ENCODE measurements at regions not wholly inside any gene's neighbourhood (a gene's known extent, or its start where the extent isn't known, plus 50 kb on each side); places are given as distances from the start of the nearest gene placed in this dataset.
"Not testable (repeated sequence)": the region's sequence is repeated elsewhere in the genome, so short reads cannot be mapped to it uniquely, and the experiment has no call there.

- Histone ChIP-seq H3K9ac (ENCODE audit: low read length) (no peak overlapping the region), H3K4me3 (ENCODE audit: low read length) (no peak overlapping the region), H3K27me3 (ENCODE audit: control insufficient read depth, insufficient read depth, low read length) (no peaks in the 10 kb centered on the region), H3K4me1 (ENCODE audit: control insufficient read depth, insufficient read depth, low read length) (no peaks in the 10 kb centered on the region), H3K36me3 (ENCODE audit: control insufficient read depth, insufficient read depth, low read length) (no peaks in the 10 kb centered on the region), H3K27ac (ENCODE audit: low read depth, low read length) (no peak overlapping the region)
Observed at GRCh38 chr4:112942997-112943396, 106.5 kb upstream of the ANK2 start.

- H3K27me3 ChIP-seq (ENCODE audit: control insufficient read depth, insufficient read depth, low read length): no peaks in the 10 kb centered on the region
- H3K4me1 ChIP-seq (ENCODE audit: control insufficient read depth, insufficient read depth, low read length): no peaks in the 10 kb centered on the region
- no peak overlapping the region for H3K27ac ChIP-seq (ENCODE audit: low read depth, low read length)
- no peaks in the 10 kb centered on the region for H3K36me3 ChIP-seq (ENCODE audit: control insufficient read depth, insufficient read depth, low read length)
- no peak overlapping the region for H3K4me3 ChIP-seq (ENCODE audit: low read length)
- H3K9ac ChIP-seq (ENCODE audit: low read length): no peak overlapping the region
Observed at GRCh38 chr4:112944006-112944405, 105.4 kb upstream of the ANK2 start.

DNA sequence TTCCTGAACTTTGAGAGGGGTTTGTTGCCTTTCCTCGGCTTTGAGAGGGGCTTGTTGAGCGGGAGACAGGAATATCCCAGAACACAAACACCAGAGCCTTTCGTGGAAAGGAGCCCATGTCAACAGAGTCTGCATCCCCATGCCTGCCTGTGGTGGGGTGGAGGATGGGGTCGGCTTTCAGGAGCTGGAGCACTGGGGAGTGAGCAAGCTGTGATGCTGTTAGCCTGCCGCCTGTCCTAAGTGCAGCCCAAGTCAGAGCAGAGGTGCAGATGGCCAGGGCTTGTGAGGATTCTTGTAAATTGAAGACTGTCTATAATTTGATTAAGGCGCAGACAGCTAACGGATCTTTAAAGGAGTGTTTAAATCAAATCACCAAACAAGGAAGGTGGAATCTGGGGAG lies 103.3 kb upstream of the ANK2 start:
- no peaks in the 10 kb centered on the region for H3K4me1 ChIP-seq (ENCODE audit: control insufficient read depth, insufficient read depth, low read length)
- no peak overlapping the region for H3K4me3 ChIP-seq (ENCODE audit: low read length)
- H3K9ac ChIP-seq (ENCODE audit: low read length): no peak overlapping the region
- no peaks in the 10 kb centered on the region for H3K36me3 ChIP-seq (ENCODE audit: control insufficient read depth, insufficient read depth, low read length)
- no peak overlapping the region for H3K27ac ChIP-seq (ENCODE audit: low read depth, low read length)
- H3K27me3 ChIP-seq (ENCODE audit: control insufficient read depth, insufficient read depth, low read length): no peaks in the 10 kb centered on the region

DNA sequence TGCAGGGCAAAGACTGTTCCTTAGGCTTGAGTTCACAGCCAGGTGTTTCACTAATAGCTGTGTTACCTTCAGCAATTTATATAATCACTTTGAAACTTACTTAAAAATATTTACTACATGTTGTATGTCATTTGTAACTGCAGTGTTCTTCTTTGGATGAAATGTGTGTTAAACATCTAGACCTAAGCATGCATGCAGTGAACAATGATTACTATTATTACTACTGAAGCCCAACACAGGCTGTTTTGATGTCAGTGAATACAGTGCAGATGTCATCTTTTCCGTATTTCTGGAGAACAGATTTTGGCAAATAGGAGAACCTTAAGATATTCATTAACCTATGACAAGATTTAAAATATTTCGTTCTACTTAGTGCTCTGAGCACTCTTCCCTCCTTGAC lies 101.8 kb upstream of the ANK2 start:
- H3K4me1 ChIP-seq (ENCODE audit: control insufficient read depth, insufficient read depth, low read length): no peaks in the 10 kb centered on the region
- H3K36me3 ChIP-seq (ENCODE audit: control insufficient read depth, insufficient read depth, low read length): no peaks in the 10 kb centered on the region
- no peak overlapping the region for H3K4me3 ChIP-seq (ENCODE audit: low read length)
- no peaks in the 10 kb centered on the region for H3K27me3 ChIP-seq (ENCODE audit: control insufficient read depth, insufficient read depth, low read length)
- no peak overlapping the region for H3K9ac ChIP-seq (ENCODE audit: low read length)
- H3K27ac ChIP-seq (ENCODE audit: low read depth, low read length): no peak overlapping the region

- Histone ChIP-seq H3K27me3 (ENCODE audit: control insufficient read depth, insufficient read depth, low read length) (no peaks in the 10 kb centered on the region), H3K4me3 (ENCODE audit: low read length) (no peak overlapping the region), H3K36me3 (ENCODE audit: control insufficient read depth, insufficient read depth, low read length) (no peaks in the 10 kb centered on the region), H3K27ac (ENCODE audit: low read depth, low read length) (no peak overlapping the region), H3K4me1 (ENCODE audit: control insufficient read depth, insufficient read depth, low read length) (no peaks in the 10 kb centered on the region), H3K9ac (ENCODE audit: low read length) (no peak overlapping the region)
Observed at GRCh38 chr4:112951362-112952312, 97.8 kb upstream of the ANK2 start.

DNA sequence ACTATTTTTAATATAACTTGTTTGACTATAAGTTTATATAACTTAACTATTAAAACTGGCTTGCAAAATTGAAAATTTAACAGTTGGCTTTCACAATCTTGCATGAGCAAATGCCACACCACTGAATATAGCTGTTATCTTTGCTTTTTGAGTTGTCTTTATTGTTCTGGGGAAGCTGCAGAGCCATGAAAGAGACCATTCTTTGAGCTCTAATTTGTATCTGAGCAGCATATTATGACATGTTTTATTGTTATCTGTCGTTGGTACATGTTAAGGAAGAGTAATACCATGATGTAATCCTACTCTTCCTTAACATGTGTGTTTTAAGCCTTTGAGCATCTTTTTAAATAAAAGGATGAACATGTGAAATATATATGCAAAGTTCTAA lies 97.1 kb upstream of the ANK2 start:
- Histone ChIP-seq H3K4me1 (ENCODE audit: control insufficient read depth, insufficient read depth, low read length) (no peaks in the 10 kb centered on the region), H3K27me3 (ENCODE audit: control insufficient read depth, insufficient read depth, low read length) (no peaks in the 10 kb centered on the region), H3K9ac (ENCODE audit: low read length) (no peak overlapping the region), H3K27ac (ENCODE audit: low read depth, low read length) (no peak overlapping the region), H3K4me3 (ENCODE audit: low read length) (no peak overlapping the region), H3K36me3 (ENCODE audit: control insufficient read depth, insufficient read depth, low read length) (no peaks in the 10 kb centered on the region)

- Histone ChIP-seq H3K4me3 (ENCODE audit: low read length) (no peak overlapping the region), H3K27me3 (ENCODE audit: control insufficient read depth, insufficient read depth, low read length) (no peaks in the 10 kb centered on the region), H3K27ac (ENCODE audit: low read depth, low read length) (no peak overlapping the region), H3K9ac (ENCODE audit: low read length) (no peak overlapping the region), H3K4me1 (ENCODE audit: control insufficient read depth, insufficient read depth, low read length) (no peaks in the 10 kb centered on the region), H3K36me3 (ENCODE audit: control insufficient read depth, insufficient read depth, low read length) (no peaks in the 10 kb centered on the region)
Observed at GRCh38 chr4:112953262-112953661, 96.2 kb upstream of the ANK2 start.

DNA sequence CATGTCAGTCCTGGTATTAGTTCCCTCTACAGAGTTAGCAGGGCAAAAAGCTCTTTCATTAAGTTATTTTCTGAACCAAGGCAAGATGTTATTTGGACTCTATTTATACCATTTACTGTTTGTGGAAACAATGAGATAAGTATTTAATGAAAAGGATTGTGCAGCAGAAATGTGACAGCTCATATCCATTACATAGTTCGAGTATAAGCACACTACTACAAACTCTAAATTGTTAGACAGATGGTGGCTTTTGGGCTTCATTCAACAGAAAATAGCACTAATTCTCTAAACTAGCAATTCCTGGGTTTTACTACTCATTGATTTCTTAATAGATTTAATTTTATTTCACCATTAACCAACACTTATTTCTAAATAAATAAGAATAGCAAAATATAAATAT lies 95.2 kb upstream of the ANK2 start:
- no peaks in the 10 kb centered on the region for H3K4me1 ChIP-seq (ENCODE audit: control insufficient read depth, insufficient read depth, low read length)
- no peaks in the 10 kb centered on the region for H3K27me3 ChIP-seq (ENCODE audit: control insufficient read depth, insufficient read depth, low read length)
- H3K27ac ChIP-seq (ENCODE audit: low read depth, low read length): no peak overlapping the region
- no peak overlapping the region for H3K4me3 ChIP-seq (ENCODE audit: low read length)
- no peaks in the 10 kb centered on the region for H3K36me3 ChIP-seq (ENCODE audit: control insufficient read depth, insufficient read depth, low read length)
- no peak overlapping the region for H3K9ac ChIP-seq (ENCODE audit: low read length)

DNA sequence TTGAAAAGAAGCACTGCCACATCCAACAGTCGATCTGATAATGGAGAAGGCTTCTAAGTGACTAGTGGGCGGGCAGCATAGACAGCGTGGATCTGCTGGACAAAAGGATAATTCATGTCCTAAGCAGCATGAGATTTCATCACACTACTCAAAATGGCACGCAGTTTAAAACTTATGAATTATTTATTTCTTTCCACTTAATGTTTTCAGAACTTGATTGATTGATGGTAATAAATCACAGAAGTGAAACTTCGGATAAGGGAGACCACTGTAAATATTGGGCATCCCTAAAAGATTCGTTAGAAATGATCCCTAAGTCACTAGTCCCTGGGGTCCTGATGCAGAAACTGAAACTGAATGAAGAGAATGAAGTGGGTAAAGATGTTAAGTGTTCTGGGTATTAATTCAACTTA lies 93.0 kb upstream of the ANK2 start:
- no peaks in the 10 kb centered on the region for H3K4me1 ChIP-seq (ENCODE audit: control insufficient read depth, insufficient read depth, low read length)
- H3K4me3 ChIP-seq (ENCODE audit: low read length): no peak overlapping the region
- H3K27me3 ChIP-seq (ENCODE audit: control insufficient read depth, insufficient read depth, low read length): no peaks in the 10 kb centered on the region
- H3K27ac ChIP-seq (ENCODE audit: low read depth, low read length): no peak overlapping the region
- H3K9ac ChIP-seq (ENCODE audit: low read length): no peak overlapping the region
- H3K36me3 ChIP-seq (ENCODE audit: control insufficient read depth, insufficient read depth, low read length): no peaks in the 10 kb centered on the region

- H3K9ac ChIP-seq (ENCODE audit: low read length); H3K27ac ChIP-seq (ENCODE audit: low read depth, low read length); H3K4me1 ChIP-seq (ENCODE audit: control insufficient read depth, insufficient read depth, low read length); H3K36me3 ChIP-seq (ENCODE audit: control insufficient read depth, insufficient read depth, low read length); H3K27me3 ChIP-seq (ENCODE audit: control insufficient read depth, insufficient read depth, low read length); H3K4me3 ChIP-seq (ENCODE audit: low read length): not testable (repeated sequence)
Observed at GRCh38 chr4:112957764-112958163, 91.7 kb upstream of the ANK2 start.

DNA sequence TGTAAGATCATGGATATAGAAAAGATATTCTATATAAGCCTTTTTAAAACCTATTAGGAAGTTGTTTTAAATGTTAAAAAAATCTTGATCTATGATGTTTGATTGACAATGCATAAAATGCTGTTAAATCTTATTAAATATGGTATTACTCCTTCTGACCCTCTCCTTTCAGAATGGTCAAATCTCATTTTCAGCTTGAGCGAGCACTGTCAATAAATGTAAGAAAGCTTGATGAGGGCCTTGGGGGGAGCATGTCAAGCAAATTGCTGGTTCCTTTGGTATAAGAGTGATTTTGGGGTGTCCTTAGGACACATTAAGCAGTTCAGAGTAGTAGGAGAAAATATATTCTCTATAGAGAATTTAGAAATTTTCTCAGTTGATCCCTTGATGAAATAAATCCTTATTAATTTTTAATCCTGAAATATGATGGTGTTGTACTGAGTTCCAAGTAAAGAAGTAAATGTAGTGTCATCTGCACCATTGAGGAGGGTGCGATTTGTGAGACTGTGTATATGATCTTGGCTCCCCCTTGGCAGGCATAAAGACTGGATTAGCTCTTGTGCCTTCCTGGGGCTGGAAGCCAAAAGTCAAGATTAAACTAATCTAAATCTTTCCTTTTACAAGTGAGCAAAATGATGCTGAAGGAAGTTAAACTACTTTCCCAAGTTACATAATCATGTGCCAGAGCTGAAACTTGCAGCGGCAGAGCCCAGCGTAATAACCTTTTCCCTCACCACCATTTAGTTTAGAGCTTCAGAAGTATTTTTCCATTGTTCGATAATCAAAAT lies 82.6 kb upstream of the ANK2 start:
- no peaks in the 10 kb centered on the region for H3K4me1 ChIP-seq (ENCODE audit: control insufficient read depth, insufficient read depth, low read length)
- H3K27ac ChIP-seq (ENCODE audit: low read depth, low read length): no peak overlapping the region

DNA sequence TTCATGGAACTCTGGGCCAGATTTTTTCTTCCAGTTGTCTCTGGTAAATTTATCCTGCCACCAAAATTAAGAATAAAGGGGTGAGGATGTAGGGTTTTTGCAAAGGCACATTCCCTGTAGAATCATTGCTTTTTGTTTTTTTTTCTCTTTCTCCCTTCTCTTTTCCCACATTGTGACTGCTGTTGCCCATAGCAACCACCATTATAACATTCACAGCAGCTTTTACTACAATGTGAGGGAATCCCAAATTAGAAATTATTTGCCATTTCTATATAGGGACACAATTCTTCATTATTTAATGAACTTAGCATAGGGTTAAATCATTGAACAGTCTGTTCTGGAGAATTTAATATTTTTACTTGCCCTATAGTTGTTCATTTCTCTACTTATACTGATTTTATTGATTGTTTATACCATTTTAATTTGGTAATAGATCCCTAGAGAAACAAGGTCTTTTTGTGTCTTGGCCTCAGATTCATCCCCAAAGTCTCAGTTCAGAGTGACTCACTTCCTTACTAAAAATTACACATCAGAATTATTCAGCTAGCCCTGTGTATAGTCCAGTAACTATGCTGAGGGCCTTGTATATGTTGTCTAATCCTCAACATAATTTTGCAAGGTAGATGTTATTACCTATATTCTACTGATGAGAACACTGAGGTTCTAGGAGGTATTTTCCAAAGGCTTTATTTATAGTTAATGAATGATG lies 80.8 kb upstream of the ANK2 start:
- Histone ChIP-seq H3K9ac (ENCODE audit: low read length) (no peak overlapping the region), H3K27me3 (ENCODE audit: control insufficient read depth, insufficient read depth, low read length) (no peaks in the 10 kb centered on the region), H3K36me3 (ENCODE audit: control insufficient read depth, insufficient read depth, low read length) (no peaks in the 10 kb centered on the region), H3K27ac (ENCODE audit: low read depth, low read length) (no peak overlapping the region), H3K4me3 (ENCODE audit: low read length) (no peak overlapping the region), H3K4me1 (ENCODE audit: control insufficient read depth, insufficient read depth, low read length) (no peaks in the 10 kb centered on the region)

More for the DNA sequence above, 82.6 kb upstream of the ANK2 start:
- no peak overlapping the region for H3K9ac ChIP-seq (ENCODE audit: low read length)
- H3K4me3 ChIP-seq (ENCODE audit: low read length): no peak overlapping the region
- no peaks in the 10 kb centered on the region for H3K36me3 ChIP-seq (ENCODE audit: control insufficient read depth, insufficient read depth, low read length)
- H3K27me3 ChIP-seq (ENCODE audit: control insufficient read depth, insufficient read depth, low read length): no peaks in the 10 kb centered on the region

Measured in rectal smooth muscle tissue (tissue), 1 donor.